GM12878 (cell line): ENCODE measurements at regions not wholly inside any gene's neighbourhood (a gene's known extent, or its start where the extent isn't known, plus 50 kb on each side); places are given as distances from the start of the nearest gene placed in this dataset.

Source experiments
- ASH2L ChIP-seq: fragments of 300-600, 200-600 bp; sonication (generic); IDR thresholded peaks from 2 replicates; pipeline ENCODE4 v1.6.1; 2017; ENCODE audit warnings: low read depth, mild to moderate bottlenecking, borderline replicate concordance
- BHLHE40 ChIP-seq, 2 experiments: fragments of 450-650 bp in 1 of 2; IDR thresholded peaks; 2 replicates each; pipeline ENCODE4 v1.6.1; 2011 to 2017; ENCODE audit warnings: low read depth in 2 of 2, borderline replicate concordance in 1 of 2, improper control_type of control experiment in 1 of 2, low read length in 1 of 2, mild to moderate bottlenecking in 1 of 2
- CEBPB ChIP-seq, 2 experiments: fragments of 150-350 bp in 1 of 2; IDR thresholded peaks; 2 replicates each; pipeline ENCODE4 v1.6.1; 2012 to 2014; ENCODE audit warnings: low read depth in 2 of 2, low read length in 2 of 2, borderline replicate concordance in 1 of 2, inconsistent platforms in 1 of 2
- EZH2 ChIP-seq: IDR thresholded peaks from 2 replicates; pipeline ENCODE4 v1.6.1; 2012; ENCODE audit warnings: low read depth, mild to moderate bottlenecking, control low read depth, inconsistent platforms, low read length, borderline replicate concordance; ENCODE audit not compliant: control insufficient read depth
- IKZF2 ChIP-seq, 2 experiments: fragments of 450-650 bp; IDR thresholded peaks; 2 replicates each; pipeline ENCODE4 v1.6.1; 2017; ENCODE audit warnings: mild to moderate bottlenecking in 2 of 2, moderate library complexity in 2 of 2
- NRF1 ChIP-seq: conservative IDR thresholded peaks from 2 replicates; pipeline ENCODE4 v1.6.1; 2011; ENCODE audit warnings: mild to moderate bottlenecking, low read depth, low read length, improper control_type of control experiment
- POLR2A ChIP-seq: IDR thresholded peaks from 2 replicates; pipeline ENCODE4 v1.6.1; 2011; ENCODE audit warnings: low read depth, mild to moderate bottlenecking, low read length
- RB1 ChIP-seq: fragments of 450-650 bp; formaldehyde crosslinking; IDR thresholded peaks from 2 replicates; pipeline ENCODE4 v1.6.1; 2017; ENCODE audit warnings: mild to moderate bottlenecking, borderline replicate concordance
- SIN3A ChIP-seq: IDR thresholded peaks from 2 replicates; pipeline ENCODE4 v1.6.1; 2012; ENCODE audit warnings: low read depth, low read length, improper control_type of control experiment
- TAF1 ChIP-seq: IDR thresholded peaks from 2 replicates; pipeline ENCODE4 v1.6.1; 2011; ENCODE audit warnings: mild to moderate bottlenecking, low read depth, low read length, borderline replicate concordance

DNA sequence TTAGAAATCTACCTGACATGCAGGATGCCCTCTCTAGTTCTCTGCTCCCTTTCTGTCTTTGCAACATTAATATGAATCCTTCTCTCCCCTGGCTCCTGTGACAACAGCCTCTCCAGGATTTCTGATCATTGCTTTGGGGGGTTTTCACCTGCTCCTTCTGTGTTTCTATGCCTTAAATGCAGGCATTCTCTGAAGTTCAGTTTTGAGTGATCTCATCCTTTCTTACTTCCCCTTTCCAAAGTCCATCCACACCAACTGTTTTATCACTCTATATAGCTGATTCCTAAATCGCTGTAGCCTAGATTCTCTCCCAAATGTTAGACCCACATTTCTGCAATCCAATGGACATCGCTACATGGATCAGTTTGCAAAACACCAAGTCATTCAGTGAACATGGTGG, 330.7 kb upstream of the NCAM1 start:
- TF ChIP-seq POLR2A = no peak
- no peak for TF ChIP-seq CEBPB (IDR thresholded peaks at IDR 0.05; ENCODE audit: borderline replicate concordance in 1 of 2, low read depth in 2 of 2, low read length in 2 of 2)
- no peak for TF ChIP-seq SIN3A
- TF ChIP-seq TAF1 = no peak
- TF ChIP-seq RB1 = no peak
- no peak for TF ChIP-seq ASH2L
- TF ChIP-seq IKZF2 (IDR thresholded peaks at IDR 0.05) = peak; percentile 49 to 50; a peak in 2 of 4 replicates
- TF ChIP-seq NRF1 = no peak
- TF ChIP-seq BHLHE40 (IDR thresholded peaks at IDR 0.05; ENCODE audit: borderline replicate concordance in 1 of 2, low read depth in 2 of 2, low read length in 1 of 2) = no peak
- no peak for TF ChIP-seq EZH2
